Keratinocyte (primary cell): ENCODE measurements at regions not wholly inside any gene's neighbourhood (a gene's known extent, or its start where the extent isn't known, plus 50 kb on each side); places are given as distances from the start of the nearest gene placed in this dataset.

Source experiments
- DNase-seq: peaks from one replicate; pipeline ENCODE4 v3.0.0-alpha.2; 2011; ENCODE audit warnings: low read depth, missing footprints, low spot score
- FAIRE-seq: peaks from 2 replicates; lab custom pipeline; 2011; peaks lifted over from hg19 to GRCh38; lab: Jason Lieb, UNC
- H2AFZ ChIP-seq: 2 replicates; pipeline ENCODE4 v1.6.0; 2012; ENCODE audit warnings: low read length, control low read depth, inconsistent platforms; ENCODE audit not compliant: control insufficient read depth
- H3K27ac ChIP-seq: 2 replicates; pipeline ENCODE4 v1.5.1; 2011; ENCODE audit warnings: low read length; ENCODE audit not compliant: control insufficient read depth, insufficient read depth
- H3K27me3 ChIP-seq: 3 replicates; pipeline ENCODE4 v1.6.0; 2011; ENCODE audit warnings: low read length; ENCODE audit not compliant: control insufficient read depth, insufficient read depth; ENCODE audit errors: extremely low read depth
- H3K36me3 ChIP-seq, 2 experiments: 2 replicates in 1 of 2; 3 replicates in 1 of 2; pipeline ENCODE4 v1.5.1; 2011; ENCODE audit warnings: low read length in 2 of 2, mild to moderate bottlenecking in 1 of 2; ENCODE audit not compliant: control insufficient read depth in 2 of 2, insufficient read depth in 2 of 2; ENCODE audit errors: extremely low read depth in 1 of 2
- H3K4me1 ChIP-seq: 3 replicates; pipeline ENCODE4 v1.5.1; 2011; ENCODE audit warnings: low read length; ENCODE audit not compliant: control insufficient read depth, insufficient read depth; ENCODE audit errors: extremely low read depth
- H3K4me2 ChIP-seq: 3 replicates; pipeline ENCODE4 v1.6.0; 2011; ENCODE audit warnings: low read depth, low read length; ENCODE audit not compliant: control insufficient read depth, insufficient read depth; ENCODE audit errors: extremely low read depth
- H3K4me3 ChIP-seq, 3 experiments: fragments of 200-600 bp in 1 of 3; sonication (generic) in 1 of 3; 2 replicates in 2 of 3; 3 replicates in 1 of 3; pipeline ENCODE4 v1.5.1; 2011 to 2016; ENCODE audit warnings: low read length in 3 of 3, mild to moderate bottlenecking in 3 of 3, control low read depth in 2 of 3, inconsistent platforms in 1 of 3, low read depth in 1 of 3, mixed read lengths in 1 of 3, mixed run types in 1 of 3, moderate library complexity in 1 of 3; ENCODE audit not compliant: control insufficient read depth in 2 of 3, insufficient read depth in 2 of 3; ENCODE audit errors: extremely low read depth in 1 of 3
- H3K79me2 ChIP-seq: 2 replicates; pipeline ENCODE4 v1.6.0; 2012; ENCODE audit warnings: low read length; ENCODE audit not compliant: control insufficient read depth, insufficient read depth
- H3K9ac ChIP-seq: 3 replicates; pipeline ENCODE4 v1.6.0; 2011; ENCODE audit warnings: low read length; ENCODE audit not compliant: control insufficient read depth, insufficient read depth; ENCODE audit errors: extremely low read depth
- H3K9me1 ChIP-seq: 3 replicates; pipeline ENCODE4 v1.6.0; 2011; ENCODE audit warnings: low read length; ENCODE audit not compliant: control insufficient read depth, insufficient read depth; ENCODE audit errors: extremely low read depth
- H3K9me3 ChIP-seq: 2 replicates; pipeline ENCODE4 v1.5.1; 2012; ENCODE audit warnings: low read depth, low read length; ENCODE audit not compliant: control insufficient read depth
- H4K20me1 ChIP-seq: 3 replicates; pipeline ENCODE4 v1.6.0; 2011; ENCODE audit warnings: low read length; ENCODE audit not compliant: control insufficient read depth, insufficient read depth; ENCODE audit errors: extremely low read depth
- CTCF ChIP-seq, 3 experiments: IDR thresholded peaks in 1 of 3; conservative IDR thresholded peaks in 1 of 3; optimal IDR thresholded peaks in 1 of 3; 2 replicates in 2 of 3; 3 replicates in 1 of 3; pipeline versions ENCODE3 to v1.5.1; 2011; ENCODE audit warnings: low read length in 3 of 3, mild to moderate bottlenecking in 3 of 3, moderate library complexity in 2 of 3, control low read depth in 1 of 3, inconsistent platforms in 1 of 3; ENCODE audit not compliant: insufficient read depth in 2 of 3; ENCODE audit errors: extremely low read depth in 1 of 3
- EZH2 ChIP-seq: IDR thresholded peaks from one replicate; pipeline ENCODE4 v1.6.1; 2012; ENCODE audit warnings: inconsistent platforms, mild to moderate bottlenecking, low read length, moderate library complexity
- dilution Hi-C: fragments of 300-500 bp; cut with MboI; formaldehyde crosslinking; loops from one replicate; pipeline ENCODE4 v1.7.0; 2020; ENCODE audit warnings: low sequenced_read_pairs; ENCODE audit not compliant: extremely low pct_ligation_motif_present

GRCh38 chr4:23035521-23036056 lies 342.9 kb downstream of the GBA3 start:
- Histone ChIP-seq H3K9me1 (no peaks in the 10 kb centered on the region), H3K4me2 (no peak overlapping the region), H4K20me1 (no peaks in the 10 kb centered on the region), H2AFZ (no peak overlapping the region), H3K27me3 (no peaks in the 10 kb centered on the region), H3K27ac (no peak overlapping the region), H3K9ac (no peak overlapping the region), H3K79me2 (no peaks in the 10 kb centered on the region), H3K4me3 (no peak overlapping the region), H3K4me1 (no peaks in the 10 kb centered on the region), H3K9me3 (no peaks in the 10 kb centered on the region), H3K36me3 (no peaks in the 10 kb centered on the region)
- TF ChIP-seq CTCF (optimal IDR thresholded peaks at IDR 0.05 in 1 of 3, IDR thresholded peaks at IDR 0.05 in 1 of 3, conservative IDR thresholded peaks at IDR 0.05 in 1 of 3; ENCODE audit: extremely low read depth in 1 of 3, insufficient read depth in 2 of 3, low read length in 3 of 3), result no peak
- no peak for TF ChIP-seq EZH2
- dilution Hi-C loops, result no loop called here
- DNase-seq (no peak), FAIRE-seq (no peak)

GRCh38 chr4:23034731-23035130 lies 342.0 kb downstream of the GBA3 start:
- DNase-seq, result no peak
- no peak for TF ChIP-seq EZH2
- TF ChIP-seq CTCF (optimal IDR thresholded peaks at IDR 0.05 in 1 of 3, IDR thresholded peaks at IDR 0.05 in 1 of 3, conservative IDR thresholded peaks at IDR 0.05 in 1 of 3; ENCODE audit: extremely low read depth in 1 of 3, insufficient read depth in 2 of 3, low read length in 3 of 3), result no peak
- Histone ChIP-seq H3K9ac (no peak overlapping the region), H3K9me3 (no peaks in the 10 kb centered on the region), H3K4me2 (no peak overlapping the region), H3K9me1 (no peaks in the 10 kb centered on the region), H4K20me1 (no peaks in the 10 kb centered on the region), H3K27me3 (no peaks in the 10 kb centered on the region), H3K4me3 (no peak overlapping the region), H3K79me2 (no peaks in the 10 kb centered on the region), H3K4me1 (no peaks in the 10 kb centered on the region), H3K36me3 (no peaks in the 10 kb centered on the region), H2AFZ (no peak overlapping the region), H3K27ac (no peak overlapping the region)
- FAIRE-seq, result no peak
- dilution Hi-C loops, result no loop called here
